GM13976 (cell line): ENCODE measurements at regions not wholly inside any gene's neighbourhood (a gene's known extent, or its start where the extent isn't known, plus 50 kb on each side); places are given as distances from the start of the nearest gene placed in this dataset.

Source experiments
- DNase-seq: peaks from one replicate; pipeline ENCODE4 v3.0.0; 2012; ENCODE audit warnings: low spot score
- in situ Hi-C: fragments of 300-500 bp; cut with MboI; formaldehyde crosslinking; loops from one replicate; pipeline ENCODE4 v1.12.0; 2022; ENCODE audit warnings: low sequenced_read_pairs, mixed read lengths, inconsistent platforms; ENCODE audit not compliant: unreplicated experiment
- TF ChIP-seq, protein P1 (sequence below): IDR thresholded peaks from 2 replicates; pipeline ENCODE4 v1.5.1; 2012; ENCODE audit warnings: borderline replicate concordance, mild to moderate bottlenecking; ENCODE audit not compliant: insufficient read depth; ENCODE audit errors: extremely low read depth, missing control alignments, control extremely low read depth

DNA sequence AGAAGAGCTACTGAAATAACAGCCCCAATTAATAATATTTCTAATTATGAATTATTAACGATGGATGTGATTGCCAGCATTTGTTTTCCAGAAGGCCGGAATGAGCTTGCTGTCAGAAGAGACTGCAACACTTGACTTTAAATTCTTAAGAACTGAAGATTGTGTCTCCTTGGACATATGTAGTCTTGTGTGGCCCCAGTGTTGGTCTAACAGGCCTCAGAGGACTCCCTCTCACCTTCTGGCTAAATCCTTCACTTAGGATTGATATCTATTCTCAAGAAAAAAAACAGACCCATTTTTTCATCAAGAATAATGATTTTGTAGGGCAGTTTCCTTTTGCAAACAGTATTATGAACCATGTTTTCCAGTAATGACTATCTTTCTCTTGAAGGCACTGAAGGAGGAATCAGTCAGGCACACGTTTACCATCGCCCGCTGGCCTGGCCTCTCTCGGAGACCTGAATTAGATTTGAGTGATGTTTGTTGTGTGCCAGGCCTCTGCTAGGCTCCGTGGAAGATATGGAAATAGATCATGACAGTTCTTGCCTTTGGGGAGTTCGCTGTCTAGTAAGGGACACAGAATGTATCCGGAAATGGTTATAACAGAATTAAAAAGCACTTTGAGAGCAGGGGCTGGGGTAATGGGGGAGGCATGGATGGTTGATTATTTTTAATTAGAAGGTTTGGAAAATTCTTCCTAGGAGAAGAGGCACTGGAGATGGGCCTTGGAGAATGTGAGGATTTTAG lies 258.0 kb downstream of the MYCN start:
- TF ChIP-seq, protein P1, sequence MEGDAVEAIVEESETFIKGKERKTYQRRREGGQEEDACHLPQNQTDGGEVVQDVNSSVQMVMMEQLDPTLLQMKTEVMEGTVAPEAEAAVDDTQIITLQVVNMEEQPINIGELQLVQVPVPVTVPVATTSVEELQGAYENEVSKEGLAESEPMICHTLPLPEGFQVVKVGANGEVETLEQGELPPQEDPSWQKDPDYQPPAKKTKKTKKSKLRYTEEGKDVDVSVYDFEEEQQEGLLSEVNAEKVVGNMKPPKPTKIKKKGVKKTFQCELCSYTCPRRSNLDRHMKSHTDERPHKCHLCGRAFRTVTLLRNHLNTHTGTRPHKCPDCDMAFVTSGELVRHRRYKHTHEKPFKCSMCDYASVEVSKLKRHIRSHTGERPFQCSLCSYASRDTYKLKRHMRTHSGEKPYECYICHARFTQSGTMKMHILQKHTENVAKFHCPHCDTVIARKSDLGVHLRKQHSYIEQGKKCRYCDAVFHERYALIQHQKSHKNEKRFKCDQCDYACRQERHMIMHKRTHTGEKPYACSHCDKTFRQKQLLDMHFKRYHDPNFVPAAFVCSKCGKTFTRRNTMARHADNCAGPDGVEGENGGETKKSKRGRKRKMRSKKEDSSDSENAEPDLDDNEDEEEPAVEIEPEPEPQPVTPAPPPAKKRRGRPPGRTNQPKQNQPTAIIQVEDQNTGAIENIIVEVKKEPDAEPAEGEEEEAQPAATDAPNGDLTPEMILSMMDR: no peak
- in situ Hi-C loops: no loop called here
- DNase-seq: no peak

DNA sequence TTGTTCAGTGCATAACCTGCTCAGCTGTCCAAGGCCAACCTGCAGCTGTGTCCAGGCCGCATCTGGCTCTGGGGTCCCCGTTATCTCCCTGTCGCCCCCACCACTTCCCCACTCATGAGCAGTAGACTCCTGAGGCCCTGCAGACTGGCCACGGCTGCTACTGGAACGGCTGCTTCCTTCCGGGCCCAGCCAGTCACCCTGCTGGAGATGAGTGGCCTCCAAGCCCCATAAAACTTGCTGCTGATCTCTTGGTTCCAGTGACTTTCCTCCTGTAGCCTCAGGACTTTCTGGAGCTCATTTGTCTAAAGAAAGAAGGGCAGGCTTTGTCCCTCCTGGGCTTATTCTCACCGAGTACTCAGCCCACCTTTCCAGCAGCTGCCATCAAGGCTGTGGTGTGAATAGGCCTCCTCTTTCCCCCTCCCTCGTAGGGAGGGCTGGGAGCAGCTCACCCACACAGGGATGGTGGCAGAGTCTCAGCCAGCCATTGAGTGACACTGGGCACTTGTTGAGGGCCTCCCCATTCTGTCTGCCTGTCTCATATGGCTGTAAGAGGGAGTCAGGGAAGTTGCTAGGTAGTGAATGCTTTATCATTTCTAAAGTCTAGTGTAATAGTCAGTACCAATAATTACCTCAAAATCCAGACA lies 257.3 kb downstream of the MYCN start:
- no peak for DNase-seq
- in situ Hi-C loops: no loop called here
- TF ChIP-seq, protein P1: no peak

DNA sequence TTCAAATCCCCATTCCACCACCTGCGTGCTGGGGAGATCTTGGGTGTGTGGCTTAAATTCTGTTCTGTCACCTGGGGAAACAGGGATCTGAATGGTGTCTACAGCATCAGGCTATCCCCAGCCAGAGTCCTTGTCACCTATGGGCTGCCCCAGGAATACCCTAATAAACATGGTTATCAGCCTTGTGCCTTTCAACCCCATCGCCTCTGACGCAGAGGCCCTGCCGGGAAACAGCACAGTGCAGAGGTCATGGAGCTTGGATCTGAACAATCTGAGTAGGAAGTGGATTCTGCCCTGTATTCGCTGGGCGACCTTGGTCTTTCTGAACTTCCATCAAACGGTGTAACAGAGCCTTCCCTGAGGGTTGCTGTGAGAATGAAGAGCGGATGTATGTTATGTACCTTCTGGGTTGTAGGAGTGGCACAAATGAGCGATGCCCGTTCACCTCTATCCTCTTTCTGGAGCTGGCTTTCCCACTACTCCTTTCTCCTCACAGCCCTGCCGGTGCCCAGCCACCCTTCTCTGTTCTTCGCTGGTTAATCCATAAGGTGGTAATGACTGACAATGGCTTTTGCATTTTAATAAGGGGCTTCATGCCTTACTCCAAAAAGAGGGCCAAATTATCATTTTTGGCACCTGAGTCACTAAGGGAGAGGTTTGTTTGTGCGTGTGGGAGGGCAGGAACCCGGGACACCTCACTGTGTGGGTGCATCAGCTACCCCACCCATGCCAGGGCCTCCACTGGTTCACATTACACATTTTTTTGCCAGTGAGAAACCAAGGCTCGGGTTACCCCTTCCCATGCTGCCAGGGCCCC lies 256.5 kb downstream of the MYCN start:
- TF ChIP-seq, protein P1: no peak
- DNase-seq: no peak
- in situ Hi-C loops: no loop called here

DNA sequence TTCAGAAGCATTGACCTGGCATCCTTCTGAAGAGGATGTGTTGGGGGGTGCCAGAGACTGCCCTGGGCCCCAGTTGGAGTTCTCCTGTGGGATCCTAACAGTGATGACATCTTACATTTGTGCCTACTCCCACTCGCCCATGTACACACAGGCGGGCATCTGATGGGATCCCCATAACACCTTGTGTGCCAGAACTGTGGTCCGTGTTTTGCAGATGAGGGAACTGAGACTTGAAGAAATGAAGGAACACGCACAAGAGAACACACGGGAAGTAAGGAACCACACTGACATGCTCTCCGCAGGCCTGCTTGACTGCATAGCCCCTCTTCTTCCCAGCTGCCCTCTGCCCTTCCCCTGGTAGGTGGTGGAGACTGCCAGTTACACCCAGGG lies 255.3 kb downstream of the MYCN start:
- no peak for DNase-seq
- TF ChIP-seq, protein P1: no peak
- in situ Hi-C loops: no loop called here

DNA sequence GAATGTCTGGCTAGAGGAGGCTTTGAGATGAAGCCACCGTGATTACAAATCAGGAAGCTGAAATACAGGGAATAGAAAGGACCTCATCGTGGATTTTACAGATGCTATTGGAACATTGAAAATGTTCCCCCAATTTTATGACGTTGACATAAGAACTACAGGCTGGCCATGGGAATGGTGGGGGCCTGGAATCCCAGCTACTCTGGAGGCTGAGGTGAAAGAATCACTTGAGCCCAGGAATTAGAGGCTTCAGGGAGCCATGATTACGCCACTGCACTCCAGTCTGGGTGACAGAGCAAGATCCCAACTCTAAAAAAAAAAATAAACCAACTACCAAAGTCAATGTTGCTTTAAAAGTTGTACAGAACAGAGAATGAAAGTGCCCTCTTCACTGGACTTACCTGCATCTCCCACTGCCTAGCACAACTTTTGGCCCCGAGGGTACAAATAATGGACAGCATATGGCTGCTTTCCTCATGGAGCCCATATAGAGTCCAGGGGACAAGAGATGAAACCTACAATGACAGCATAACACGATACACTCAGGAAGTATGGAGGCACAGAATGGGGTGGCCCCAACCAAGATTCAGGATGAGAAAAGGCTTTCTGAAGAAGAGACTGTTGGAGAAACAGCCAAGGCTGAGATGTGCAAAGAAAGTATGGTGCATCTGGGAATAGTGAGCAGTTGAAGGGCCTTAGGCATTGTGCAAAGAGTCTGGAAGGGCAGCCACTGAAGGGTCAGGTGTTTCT lies 254.8 kb downstream of the MYCN start:
- no peak for DNase-seq
- in situ Hi-C loops: no loop called here
- TF ChIP-seq, protein P1: no peak

DNA sequence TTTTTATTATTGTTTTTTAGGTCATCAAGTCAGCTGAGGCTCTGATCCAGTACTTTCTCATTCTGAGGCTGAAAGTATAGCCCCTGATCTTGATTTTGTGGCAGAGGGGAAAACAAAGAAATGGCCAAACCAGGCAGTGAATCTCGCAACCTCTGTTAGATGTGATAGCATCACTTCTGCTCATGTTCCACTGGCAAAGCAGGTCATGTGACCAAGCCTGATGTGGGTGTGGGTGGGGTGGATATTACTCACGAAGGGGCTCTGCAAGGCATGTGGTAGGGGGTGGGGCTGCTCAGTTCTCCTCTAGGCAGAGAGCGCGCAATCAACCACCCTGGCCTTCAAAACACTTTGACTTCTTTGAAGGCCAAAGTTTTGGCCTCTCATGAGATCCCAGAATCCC lies 254.2 kb downstream of the MYCN start:
- no peak for DNase-seq
- TF ChIP-seq, protein P1: no peak
- in situ Hi-C loops: no loop called here
